Muscle layer of colon (tissue), 2 donors: ENCODE measurements at regions not wholly inside any gene's neighbourhood (a gene's known extent, or its start where the extent isn't known, plus 50 kb on each side); places are given as distances from the start of the nearest gene placed in this dataset.

ENCODE experiments used
- H3K27ac ChIP-seq: one replicate; pipeline ENCODE4 v1.7.0; 2013; ENCODE audit warnings: low read depth, mild to moderate bottlenecking, low read length, moderate library complexity
- H3K27me3 ChIP-seq, 2 donors: one replicate each; pipeline ENCODE4 v1.7.0; 2013; ENCODE audit warnings: low read length in 2 of 2, mild to moderate bottlenecking in 2 of 2; ENCODE audit not compliant: insufficient read depth in 2 of 2, control insufficient read depth in 1 of 2
- H3K36me3 ChIP-seq: one replicate; pipeline ENCODE4 v1.7.0; 2013; ENCODE audit warnings: mild to moderate bottlenecking, low read length; ENCODE audit not compliant: insufficient read depth
- H3K4me1 ChIP-seq: one replicate; pipeline ENCODE4 v1.7.0; 2013; ENCODE audit warnings: mild to moderate bottlenecking, low read length; ENCODE audit not compliant: insufficient read depth
- H3K4me3 ChIP-seq, 2 donors: one replicate each; pipeline ENCODE4 v1.7.0; 2013; ENCODE audit warnings: low read length in 2 of 2, low read depth in 1 of 2, mild to moderate bottlenecking in 1 of 2, moderate library complexity in 1 of 2
- H3K9ac ChIP-seq: one replicate; pipeline ENCODE4 v1.7.0; 2013; ENCODE audit warnings: low read length
- H3K9me3 ChIP-seq: one replicate; pipeline ENCODE4 v1.7.0; 2013; ENCODE audit warnings: mild to moderate bottlenecking, low read length
- donor health status: abdominal sarcoma.
- donor health status: Adenocarcinoma of cecum.

- Histone ChIP-seq H3K4me3 (no peak overlapping the region), H3K4me1 (no peaks in the 10 kb centered on the region), H3K27ac (no peak overlapping the region), H3K9ac (no peak overlapping the region), H3K36me3 (no peaks in the 10 kb centered on the region), H3K27me3 (no peaks in the 10 kb centered on the region), H3K9me3 (no peaks in the 10 kb centered on the region)
Observed at GRCh38 chr18:41436772-41437171, 518.3 kb upstream of the PIK3C3 start.

DNA sequence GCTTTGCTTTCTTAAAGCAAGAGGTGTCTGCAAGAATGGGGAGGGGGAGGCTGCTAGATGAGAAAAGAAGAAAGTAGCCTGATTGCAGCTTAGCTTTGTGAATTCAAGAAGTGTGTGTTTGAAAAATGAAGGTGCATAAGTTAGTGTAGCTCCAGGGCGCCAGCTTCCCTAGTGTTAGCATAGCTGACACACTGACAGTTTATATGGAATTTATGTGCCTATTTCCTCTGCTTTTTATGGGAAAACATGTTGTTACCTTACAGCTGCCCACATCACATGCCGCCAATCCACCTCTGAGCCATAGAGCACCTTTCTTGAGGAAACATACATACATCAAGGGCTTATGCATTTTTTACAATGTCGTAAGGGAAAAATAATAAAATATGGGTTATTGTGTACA lies 536.4 kb upstream of the PIK3C3 start:
- Histone ChIP-seq H3K27me3 (no peaks in the 10 kb centered on the region), H3K4me1 (no peaks in the 10 kb centered on the region), H3K9me3 (no peaks in the 10 kb centered on the region), H3K27ac (no peak overlapping the region), H3K9ac (no peak overlapping the region), H3K36me3 (no peaks in the 10 kb centered on the region), H3K4me3 (no peak overlapping the region)

DNA sequence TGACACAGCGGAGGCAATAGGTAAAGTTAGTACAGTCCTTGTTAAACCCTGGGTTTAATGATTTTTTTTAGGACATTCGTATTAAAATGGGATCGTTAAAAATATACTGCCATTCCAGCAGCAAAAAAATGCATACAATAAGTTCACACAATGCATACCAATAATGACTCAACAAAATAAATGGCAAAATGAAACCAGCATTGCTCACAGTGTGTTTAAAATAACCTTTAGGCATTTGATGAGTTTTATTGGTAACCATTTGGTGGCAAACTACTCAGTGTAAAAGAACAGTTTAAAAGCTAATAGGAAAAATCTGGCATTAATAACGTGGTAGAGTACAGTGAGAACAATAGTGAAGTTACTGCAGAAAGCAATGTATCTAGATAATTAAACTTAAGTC lies 539.0 kb upstream of the PIK3C3 start:
- H3K27me3 ChIP-seq: no peaks in the 10 kb centered on the region
- no peaks in the 10 kb centered on the region for H3K4me1 ChIP-seq
- H3K4me3 ChIP-seq: no peak overlapping the region
- no peaks in the 10 kb centered on the region for H3K9me3 ChIP-seq
- no peak overlapping the region for H3K9ac ChIP-seq
- H3K36me3 ChIP-seq: no peaks in the 10 kb centered on the region
- no peak overlapping the region for H3K27ac ChIP-seq

DNA sequence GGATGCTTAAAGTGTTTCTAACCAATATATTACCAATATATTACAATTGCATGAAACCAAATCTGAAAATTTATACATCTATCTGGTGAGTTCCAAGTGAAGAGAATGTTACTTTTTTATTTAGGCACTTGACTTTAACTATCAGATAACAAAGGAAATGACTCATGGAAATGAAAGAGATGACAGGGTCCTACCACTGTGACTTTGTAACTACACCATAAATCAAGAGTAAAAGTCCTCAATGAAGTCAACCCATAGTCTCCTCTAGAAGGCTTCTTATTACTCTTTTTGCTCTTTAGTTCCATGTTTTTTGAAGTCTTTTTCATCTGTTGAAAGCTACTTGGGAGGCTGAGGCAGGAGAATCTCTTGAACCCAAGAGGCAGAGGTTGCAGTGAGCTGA lies 545.0 kb upstream of the PIK3C3 start:
- no peaks in the 10 kb centered on the region for H3K4me1 ChIP-seq
- no peak overlapping the region for H3K4me3 ChIP-seq
- H3K9me3 ChIP-seq: no peaks in the 10 kb centered on the region
- H3K27ac ChIP-seq: no peak overlapping the region
- H3K36me3 ChIP-seq: no peaks in the 10 kb centered on the region
- no peaks in the 10 kb centered on the region for H3K27me3 ChIP-seq
- H3K9ac ChIP-seq: no peak overlapping the region

DNA sequence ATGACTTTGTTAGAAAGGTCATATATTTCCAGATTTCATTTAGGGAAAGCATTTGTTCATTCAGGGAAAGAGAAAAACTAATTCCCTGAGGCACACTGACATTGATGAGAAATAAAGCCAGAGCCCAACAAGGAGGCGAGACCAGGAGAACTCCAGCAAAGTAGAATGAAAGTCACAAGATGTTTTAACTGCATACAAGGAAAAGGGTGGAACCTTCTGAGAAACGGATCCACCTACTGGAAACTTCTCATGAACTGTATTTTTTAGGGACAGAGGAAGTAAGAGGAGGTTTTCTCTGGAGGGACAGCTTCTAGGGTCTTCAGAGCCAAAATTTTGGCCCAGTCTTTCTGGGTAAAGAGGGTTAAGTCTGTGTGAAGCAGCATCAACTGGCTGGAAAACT lies 548.2 kb upstream of the PIK3C3 start:
- Histone ChIP-seq H3K36me3 (no peaks in the 10 kb centered on the region), H3K4me1 (no peaks in the 10 kb centered on the region), H3K4me3 (no peak overlapping the region), H3K9ac (no peak overlapping the region), H3K27me3 (no peaks in the 10 kb centered on the region), H3K9me3 (no peaks in the 10 kb centered on the region), H3K27ac (no peak overlapping the region)

DNA sequence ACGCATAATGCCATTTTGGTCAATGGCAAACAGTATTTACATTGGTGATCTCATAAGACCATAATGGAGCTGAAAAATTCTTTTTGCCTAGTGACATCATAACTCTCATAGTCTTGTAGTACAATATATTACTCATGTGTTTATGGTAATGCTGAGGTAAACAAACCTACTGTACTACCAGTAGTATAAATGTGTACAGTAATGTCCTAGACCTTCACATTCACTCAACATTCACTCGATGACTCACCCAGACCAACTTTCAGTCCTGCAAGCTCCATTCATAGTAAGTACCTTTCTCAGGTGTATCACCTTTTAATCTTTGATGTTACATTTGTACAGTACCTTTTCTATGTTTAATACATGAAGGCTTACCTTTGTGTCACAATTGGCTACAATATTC lies 558.2 kb upstream of the PIK3C3 start:
- no peaks in the 10 kb centered on the region for H3K36me3 ChIP-seq
- no peaks in the 10 kb centered on the region for H3K27me3 ChIP-seq
- no peak overlapping the region for H3K27ac ChIP-seq
- H3K4me1 ChIP-seq: no peaks in the 10 kb centered on the region
- no peaks in the 10 kb centered on the region for H3K9me3 ChIP-seq
- no peak overlapping the region for H3K9ac ChIP-seq
- H3K4me3 ChIP-seq: no peak overlapping the region

GRCh38 chr18:41396211-41396610 lies 558.8 kb upstream of the PIK3C3 start:
- Histone ChIP-seq H3K9ac (no peak overlapping the region), H3K9me3 (no peaks in the 10 kb centered on the region), H3K36me3 (no peaks in the 10 kb centered on the region), H3K27ac (no peak overlapping the region), H3K4me3 (no peak overlapping the region), H3K4me1 (no peaks in the 10 kb centered on the region), H3K27me3 (no peaks in the 10 kb centered on the region)

- Histone ChIP-seq H3K9ac (no peak overlapping the region), H3K9me3 (no peaks in the 10 kb centered on the region), H3K27me3 (no peaks in the 10 kb centered on the region), H3K4me1 (no peaks in the 10 kb centered on the region), H3K4me3 (no peak overlapping the region), H3K27ac (no peak overlapping the region), H3K36me3 (no peaks in the 10 kb centered on the region)
Observed at GRCh38 chr18:41395695-41396094, 559.3 kb upstream of the PIK3C3 start.

DNA sequence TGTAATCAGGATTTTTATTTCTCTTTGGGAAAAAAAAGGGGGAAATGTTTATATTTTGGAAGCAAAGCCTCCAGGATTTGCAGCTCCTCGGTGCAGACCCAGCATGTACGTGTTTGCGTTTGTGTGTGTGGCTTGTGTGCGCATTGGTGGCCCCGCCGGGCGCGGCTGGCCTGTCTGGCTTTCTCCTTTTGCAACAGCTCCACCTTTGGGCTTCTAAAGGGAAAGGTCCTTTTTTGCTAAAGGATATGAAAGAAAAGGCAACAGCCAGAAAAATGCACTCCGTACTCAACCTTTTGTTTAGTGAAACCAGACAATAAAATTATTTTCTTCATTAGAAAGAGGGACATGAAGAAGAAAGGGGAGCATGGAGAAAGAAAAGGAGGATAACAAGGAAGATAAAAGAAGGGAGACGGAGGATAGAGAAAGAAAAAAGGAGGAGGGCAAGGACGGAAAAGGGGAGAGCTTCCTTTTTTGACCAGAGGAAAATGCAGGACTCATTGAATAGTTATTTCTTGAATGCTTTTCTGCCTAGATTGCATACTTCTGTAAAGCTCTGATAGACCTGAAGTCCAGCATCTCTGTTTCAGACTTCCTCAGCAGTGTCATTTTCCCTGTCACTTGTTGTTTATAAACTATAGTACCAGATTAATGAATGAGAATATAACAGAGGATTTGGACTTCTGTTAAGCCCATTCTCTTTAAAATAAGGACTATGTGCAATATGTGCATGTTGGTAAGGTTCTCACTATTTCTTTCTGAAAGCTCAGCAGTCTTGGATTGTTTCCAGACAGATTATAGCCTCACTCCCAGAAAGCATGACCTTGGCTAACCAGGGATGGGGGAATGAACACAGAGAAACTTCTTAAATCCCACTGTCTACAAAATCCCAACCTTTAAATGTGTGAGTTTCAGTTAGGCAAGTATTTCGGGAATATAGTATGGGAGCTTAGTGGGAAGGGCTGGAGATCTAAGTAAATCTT lies 563.1 kb upstream of the PIK3C3 start:
- H3K4me1 ChIP-seq: no peaks in the 10 kb centered on the region
- H3K4me3 ChIP-seq: peak overlapping the region in 1 of 2 donors; percentile 44
- no peaks in the 10 kb centered on the region for H3K36me3 ChIP-seq
- H3K27me3 ChIP-seq: no peaks in the 10 kb centered on the region
- no peak overlapping the region for H3K9ac ChIP-seq
- H3K9me3 ChIP-seq: no peaks in the 10 kb centered on the region
- H3K27ac ChIP-seq: no peak overlapping the region

GRCh38 chr18:41390309-41390708 lies 564.7 kb upstream of the PIK3C3 start:
- Histone ChIP-seq H3K27ac (no peak overlapping the region), H3K36me3 (no peaks in the 10 kb centered on the region), H3K9ac (no peak overlapping the region), H3K9me3 (no peaks in the 10 kb centered on the region), H3K4me3 (no peak overlapping the region), H3K27me3 (no peaks in the 10 kb centered on the region), H3K4me1 (no peaks in the 10 kb centered on the region)

GRCh38 chr18:41378598-41378997 lies 576.4 kb upstream of the PIK3C3 start:
- Histone ChIP-seq H3K27me3 (no peaks in the 10 kb centered on the region), H3K4me3 (no peak overlapping the region), H3K27ac (no peak overlapping the region), H3K9me3 (no peaks in the 10 kb centered on the region), H3K4me1 (no peaks in the 10 kb centered on the region), H3K36me3 (no peaks in the 10 kb centered on the region), H3K9ac (no peak overlapping the region)

DNA sequence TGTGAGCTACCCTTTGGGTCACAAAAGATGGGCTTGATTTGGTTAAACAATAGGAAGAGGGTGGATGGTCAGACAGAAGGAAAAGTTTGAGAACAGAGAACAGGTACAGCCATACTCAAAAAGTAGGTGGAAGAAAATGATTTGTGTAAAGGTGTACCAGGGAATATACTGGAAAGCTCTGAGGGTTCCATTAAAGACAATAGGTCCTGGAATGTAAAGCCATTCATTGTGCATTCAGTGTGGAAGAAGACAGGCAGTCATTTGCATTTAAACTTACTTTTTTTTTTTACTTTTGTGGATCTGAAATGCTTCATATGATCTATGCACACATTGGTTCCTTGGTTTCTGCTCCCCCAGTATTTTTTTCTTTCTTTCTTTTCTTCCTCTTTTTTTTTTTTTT lies 581.4 kb upstream of the PIK3C3 start:
- Histone ChIP-seq H3K27ac (no peak overlapping the region), H3K4me3 (no peak overlapping the region), H3K9me3 (no peaks in the 10 kb centered on the region), H3K27me3 (no peaks in the 10 kb centered on the region), H3K4me1 (no peaks in the 10 kb centered on the region), H3K9ac (no peak overlapping the region), H3K36me3 (no peaks in the 10 kb centered on the region)
